NT2/D1 (cell line): ENCODE measurements at regions not wholly inside any gene's neighbourhood (a gene's known extent, or its start where the extent isn't known, plus 50 kb on each side); places are given as distances from the start of the nearest gene placed in this dataset.

Source experiments
- DNase-seq: peaks from one replicate; pipeline ENCODE4 v3.0.0-alpha.2; 2011; ENCODE audit warnings: low read depth, low spot score
- H3K27me3 ChIP-seq: 2 replicates; pipeline ENCODE4 v1.6.0; 2011; ENCODE audit warnings: mild to moderate bottlenecking; ENCODE audit not compliant: insufficient read length, insufficient read depth
- H3K36me3 ChIP-seq: 2 replicates; pipeline ENCODE4 v1.6.1; 2011; ENCODE audit warnings: mild to moderate bottlenecking, low read length, mixed read lengths; ENCODE audit not compliant: insufficient read depth, insufficient read length
- H3K4me1 ChIP-seq: 2 replicates; pipeline ENCODE4 v1.5.1; 2011; ENCODE audit not compliant: insufficient read depth, insufficient read length
- H3K4me3 ChIP-seq: 2 replicates; pipeline ENCODE4 v1.5.1; 2011; ENCODE audit warnings: low read depth; ENCODE audit not compliant: insufficient read length
- H3K9ac ChIP-seq: 2 replicates; pipeline ENCODE4 v1.6.0; 2011; ENCODE audit warnings: low read depth; ENCODE audit not compliant: insufficient read length
- H3K9me3 ChIP-seq: 2 replicates; pipeline ENCODE4 v1.5.1; 2011; ENCODE audit warnings: mild to moderate bottlenecking, low read length; ENCODE audit not compliant: insufficient read depth
- SUZ12 ChIP-seq: IDR thresholded peaks from 2 replicates; pipeline ENCODE4 v1.6.1; 2011; ENCODE audit not compliant: insufficient read length, insufficient read depth; ENCODE audit errors: extremely low read depth
- YY1 ChIP-seq: IDR thresholded peaks from 2 replicates; pipeline ENCODE4 v1.6.1; 2011; ENCODE audit not compliant: insufficient read length, insufficient read depth
- ZNF274 ChIP-seq: IDR thresholded peaks from 2 replicates; pipeline ENCODE4 v1.6.1; 2011; ENCODE audit warnings: mild to moderate bottlenecking, low read depth, low read length

- Histone ChIP-seq H3K27me3 (no peaks in the 10 kb centered on the region), H3K9ac (no peak overlapping the region), H3K36me3 (no peaks in the 10 kb centered on the region), H3K9me3 (no peaks in the 10 kb centered on the region), H3K4me1 (no peaks in the 10 kb centered on the region), H3K4me3 (no peak overlapping the region)
- no peak for TF ChIP-seq SUZ12
- no peak for TF ChIP-seq ZNF274
- no peak for TF ChIP-seq YY1
- no peak for DNase-seq
These were observed 67.1 kb upstream of the NAA20 start for GRCh38 chr20:19950042-19950441.

DNA sequence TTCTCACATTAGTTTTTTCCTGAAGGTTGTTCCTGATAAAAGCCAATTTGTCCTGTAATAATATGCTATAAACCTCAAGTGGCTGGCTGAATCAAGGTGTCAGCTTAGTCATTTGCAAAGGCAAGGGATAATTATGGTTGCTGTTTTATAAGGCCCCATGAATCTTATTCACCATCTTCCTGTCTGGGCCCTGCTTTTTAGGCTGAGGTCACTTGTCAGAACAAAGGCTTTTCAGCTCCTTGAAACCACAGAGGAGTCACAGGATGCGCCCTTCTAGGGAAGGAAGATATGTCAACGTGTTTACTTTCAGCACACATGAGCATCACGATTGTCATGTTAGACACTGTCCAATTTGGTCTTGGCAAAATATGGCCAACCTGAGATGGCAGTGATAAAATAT, 64.8 kb upstream of the NAA20 start:
- H3K4me3 ChIP-seq: no peak overlapping the region
- H3K9me3 ChIP-seq: no peaks in the 10 kb centered on the region
- no peaks in the 10 kb centered on the region for H3K27me3 ChIP-seq
- DNase-seq: no peak
- TF ChIP-seq SUZ12: no peak
- TF ChIP-seq YY1: no peak
- TF ChIP-seq ZNF274: no peak
- no peaks in the 10 kb centered on the region for H3K4me1 ChIP-seq
- H3K9ac ChIP-seq: no peak overlapping the region
- H3K36me3 ChIP-seq: no peaks in the 10 kb centered on the region

DNA sequence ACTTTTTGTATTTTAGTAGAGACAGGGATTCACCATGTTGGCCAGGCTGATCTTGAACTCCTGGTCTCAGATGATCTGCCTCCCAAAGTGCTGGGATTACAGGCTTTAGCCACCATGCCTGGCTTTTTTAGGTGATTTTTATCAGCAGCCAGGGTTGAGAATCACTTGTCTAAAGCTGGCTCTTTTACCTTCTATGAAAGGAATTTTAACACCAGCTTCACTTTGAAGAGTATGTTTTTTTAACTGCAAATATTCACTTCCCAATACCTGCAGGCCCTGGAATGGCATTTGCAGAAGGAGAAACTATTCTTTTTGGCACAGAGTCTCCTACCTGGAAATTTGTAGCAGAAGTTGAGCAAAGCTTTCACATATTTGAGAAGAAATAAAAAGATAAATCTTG, 63.6 kb upstream of the NAA20 start:
- peaks cover 2% of the 10 kb centered on the region for H3K4me1 ChIP-seq
- H3K27me3 ChIP-seq: no peaks in the 10 kb centered on the region
- no peak overlapping the region for H3K9ac ChIP-seq
- TF ChIP-seq ZNF274: no peak
- no peak for TF ChIP-seq YY1
- no peak for TF ChIP-seq SUZ12
- H3K9me3 ChIP-seq: no peaks in the 10 kb centered on the region
- H3K4me3 ChIP-seq: no peak overlapping the region
- no peaks in the 10 kb centered on the region for H3K36me3 ChIP-seq
- DNase-seq: no peak

DNA sequence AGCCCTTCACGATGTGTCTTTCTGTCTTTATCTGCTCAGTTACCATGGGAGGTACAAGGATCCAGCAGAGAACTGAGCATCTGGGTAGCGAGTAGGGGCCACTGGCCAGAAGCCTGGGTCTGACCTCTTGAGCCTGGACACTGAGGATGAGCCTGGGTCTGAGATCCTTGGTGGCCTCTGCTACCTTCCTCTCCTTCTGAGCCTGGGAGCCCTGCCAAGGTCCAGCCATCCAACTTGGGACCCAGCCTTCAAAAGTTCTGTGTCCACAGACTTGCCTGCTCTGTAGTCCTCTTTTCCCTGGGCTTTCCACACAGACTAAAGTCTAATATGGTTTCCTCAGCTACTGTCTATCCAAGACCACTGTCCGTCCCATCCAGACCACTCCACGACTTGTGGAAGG, 60.2 kb upstream of the NAA20 start:
- Histone ChIP-seq H3K9me3 (no peaks in the 10 kb centered on the region), H3K9ac (no peak overlapping the region), H3K27me3 (no peaks in the 10 kb centered on the region), H3K36me3 (no peaks in the 10 kb centered on the region), H3K4me3 (no peak overlapping the region), H3K4me1 (peaks cover 5% of the 10 kb centered on the region)
- DNase-seq: no peak
- no peak for TF ChIP-seq ZNF274
- no peak for TF ChIP-seq YY1
- no peak for TF ChIP-seq SUZ12

DNA sequence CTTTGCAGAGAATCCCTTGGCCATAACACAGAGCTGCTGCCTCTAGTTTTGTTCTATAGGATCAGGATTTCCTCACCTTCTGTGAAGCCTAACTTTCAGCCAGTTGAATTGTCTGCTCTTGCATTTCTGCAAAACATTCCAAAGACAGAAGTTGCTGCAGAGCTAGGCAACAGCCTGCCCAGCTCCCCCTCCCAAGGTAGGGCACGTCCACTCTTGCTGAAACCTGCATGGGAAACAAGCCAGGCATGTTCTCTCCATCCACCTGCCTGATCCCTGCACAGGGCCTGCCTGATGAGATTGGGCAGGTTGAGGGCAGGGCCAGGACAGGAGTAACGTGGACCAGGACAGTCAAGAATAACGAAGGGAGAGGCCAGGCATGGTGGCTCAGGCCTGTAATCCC, 58.9 kb upstream of the NAA20 start:
- TF ChIP-seq YY1 (no peak), ZNF274 (no peak), SUZ12 (no peak)
- no peak overlapping the region for H3K4me3 ChIP-seq
- no peaks in the 10 kb centered on the region for H3K9me3 ChIP-seq
- H3K9ac ChIP-seq: no peak overlapping the region
- peaks cover 5% of the 10 kb centered on the region for H3K4me1 ChIP-seq
- peaks cover 2% of the 10 kb centered on the region for H3K36me3 ChIP-seq
- DNase-seq: no peak
- H3K27me3 ChIP-seq: no peaks in the 10 kb centered on the region

DNA sequence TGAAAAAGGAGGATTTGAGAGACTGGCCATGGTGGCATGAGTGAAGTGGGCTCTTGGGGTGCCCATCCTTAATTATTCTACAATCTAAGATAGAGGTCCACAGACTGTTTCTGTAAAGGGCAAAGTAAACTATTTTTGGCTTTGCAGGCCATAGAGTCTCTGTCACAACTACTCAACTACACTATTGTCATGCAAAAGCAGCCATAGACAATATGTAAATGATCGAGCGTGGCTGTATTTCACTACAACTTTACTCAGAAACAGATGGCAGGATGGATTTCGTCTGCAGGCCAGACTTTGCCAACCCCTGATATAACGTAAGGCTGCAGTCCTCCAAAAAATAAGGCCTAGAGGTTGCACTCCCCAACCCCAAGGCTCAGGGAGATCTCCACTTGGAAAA, 58.2 kb upstream of the NAA20 start:
- Histone ChIP-seq H3K9me3 (no peaks in the 10 kb centered on the region), H3K4me3 (no peak overlapping the region), H3K4me1 (peaks cover 5% of the 10 kb centered on the region), H3K36me3 (peaks cover 2% of the 10 kb centered on the region), H3K9ac (no peak overlapping the region), H3K27me3 (no peaks in the 10 kb centered on the region)
- TF ChIP-seq YY1 (no peak), ZNF274 (no peak), SUZ12 (no peak)
- DNase-seq: no peak

DNA sequence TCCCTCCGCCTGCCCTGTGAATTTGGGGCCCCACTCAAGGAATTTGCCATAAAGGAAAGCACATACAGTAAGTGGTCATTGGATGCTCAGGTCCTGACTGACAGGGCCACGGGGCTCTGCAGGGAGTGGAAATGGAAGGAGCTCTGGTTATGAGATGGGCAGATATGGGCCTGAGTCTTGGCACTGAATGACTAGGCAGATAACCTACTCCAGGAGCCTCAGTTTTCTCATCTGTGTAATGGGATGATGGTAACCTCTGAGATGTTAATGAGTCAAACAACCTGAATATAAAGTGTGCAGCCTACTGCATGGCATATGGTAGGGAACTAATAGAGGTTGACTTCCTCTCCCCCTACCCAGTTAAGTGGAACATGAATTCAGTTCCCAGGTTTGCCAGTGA, 56.4 kb upstream of the NAA20 start:
- no peak overlapping the region for H3K9ac ChIP-seq
- TF ChIP-seq SUZ12: no peak
- TF ChIP-seq ZNF274: no peak
- TF ChIP-seq YY1: no peak
- peaks cover 5% of the 10 kb centered on the region for H3K4me1 ChIP-seq
- H3K36me3 ChIP-seq: peaks cover 2% of the 10 kb centered on the region
- H3K9me3 ChIP-seq: no peaks in the 10 kb centered on the region
- DNase-seq: no peak
- no peaks in the 10 kb centered on the region for H3K27me3 ChIP-seq
- H3K4me3 ChIP-seq: no peak overlapping the region

DNA sequence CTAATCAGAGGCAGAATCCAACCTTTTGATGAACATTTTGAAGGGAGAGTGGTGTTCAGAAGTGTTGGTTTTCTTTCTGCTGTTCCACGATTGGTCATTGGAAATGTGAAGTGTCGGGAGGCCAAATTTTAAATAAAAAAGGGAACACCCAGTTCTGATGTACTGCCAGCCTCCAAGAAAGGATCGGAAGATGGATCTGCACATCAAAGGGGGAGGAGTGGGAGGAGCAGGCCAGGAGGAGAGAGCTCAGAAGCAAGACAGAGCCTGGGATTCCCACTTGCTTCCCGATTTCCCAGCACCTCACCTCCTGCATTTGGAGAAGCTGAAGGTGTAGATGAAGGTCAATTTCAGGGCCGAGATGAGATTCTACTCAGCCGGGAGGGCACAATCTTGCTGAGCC, 55.9 kb upstream of the NAA20 start:
- H3K4me3 ChIP-seq: no peak overlapping the region
- peaks cover 5% of the 10 kb centered on the region for H3K4me1 ChIP-seq
- no peak for TF ChIP-seq YY1
- no peak for TF ChIP-seq ZNF274
- no peak for TF ChIP-seq SUZ12
- H3K27me3 ChIP-seq: no peaks in the 10 kb centered on the region
- H3K36me3 ChIP-seq: peaks cover 2% of the 10 kb centered on the region
- no peak overlapping the region for H3K9ac ChIP-seq
- H3K9me3 ChIP-seq: no peaks in the 10 kb centered on the region
- DNase-seq: no peak
